Gastroesophageal sphincter (tissue), 4 donors: ENCODE measurements at regions not wholly inside any gene's neighbourhood (a gene's known extent, or its start where the extent isn't known, plus 50 kb on each side); places are given as distances from the start of the nearest gene placed in this dataset.

Experiments used
- ATAC-seq: fragments of 150-250 bp; one replicate; pipeline ENCODE4 v1.9.1; 2016; ENCODE audit warnings: mild to moderate bottlenecking, moderate library complexity
- H3K27ac ChIP-seq, 4 donors: fragments of 200-600 bp; sonication (generic) in 3 of 4; 1 replicate in 3 of 4; 2 replicates in 1 of 4; pipeline ENCODE4 v1.5.1; 2016 to 2019
- H3K27me3 ChIP-seq: fragments of 200-600 bp; sonication (generic); one replicate; pipeline ENCODE4 v1.5.1; 2019
- H3K36me3 ChIP-seq, 2 donors: fragments of 200-600 bp; sonication (generic); one replicate each; pipeline ENCODE4 v1.5.1; 2019; ENCODE audit warnings: control low read depth in 1 of 2
- H3K4me1 ChIP-seq, 3 donors: fragments of 200-600 bp; sonication (generic); 1 replicate in 2 of 3; 2 replicates in 1 of 3; pipeline ENCODE4 v1.5.1; 2016 to 2019; ENCODE audit warnings: control low read depth in 2 of 3
- H3K4me3 ChIP-seq, 2 donors: fragments of 200-600 bp; sonication (generic); one replicate each; pipeline ENCODE4 v1.5.1; 2019; ENCODE audit warnings: mild to moderate bottlenecking in 1 of 2, moderate library complexity in 1 of 2
- H3K9me3 ChIP-seq, 3 donors: fragments of 200-600 bp; sonication (generic); one replicate each; pipeline ENCODE4 v1.5.1; 2017 to 2019; ENCODE audit warnings: control low read depth in 2 of 3
- CTCF ChIP-seq, 4 experiments: fragments of 200-600 bp in 2 of 4; fragments of 450-650 bp in 2 of 4; sonication (generic) in 1 of 4; IDR thresholded peaks; one replicate each; pipeline ENCODE4 v1.5.1; 2017 to 2019; ENCODE audit warnings: antibody characterized with exemption in 4 of 4, mild to moderate bottlenecking in 2 of 4, moderate library complexity in 2 of 4
- EP300 ChIP-seq: sonication (generic); formaldehyde crosslinking; IDR thresholded peaks from one replicate; pipeline ENCODE4 v1.6.1; 2017; ENCODE audit warnings: antibody characterized with exemption, mild to moderate bottlenecking
- POLR2A ChIP-seq, 2 donors: fragments of 450-650 bp; IDR thresholded peaks; one replicate each; pipeline ENCODE4 v1.6.1; 2017; ENCODE audit warnings: antibody characterized with exemption in 2 of 2, mild to moderate bottlenecking in 2 of 2, moderate library complexity in 1 of 2
- POLR2AphosphoS5 ChIP-seq: sonication (generic); formaldehyde crosslinking; IDR thresholded peaks from one replicate; pipeline ENCODE4 v1.6.1; 2017; ENCODE audit warnings: antibody characterized with exemption
- WGBS, 2 donors: methylation state at CpG; one replicate each; pipeline ENCODE4 v1.1.5; 2018; ENCODE audit warnings: low coverage in 1 of 2; 5-methylcytosine and 5-hydroxymethylcytosine counted together

- Histone ChIP-seq H3K27ac (no peak overlapping the region), H3K4me3 (no peak overlapping the region), H3K4me1 (no peaks in the 10 kb centered on the region), H3K9me3 (no peaks in the 10 kb centered on the region), H3K36me3 (no peaks in the 10 kb centered on the region), H3K27me3 (no peaks in the 10 kb centered on the region)
- ATAC-seq, result no peak
- TF ChIP-seq POLR2AphosphoS5 (no peak), POLR2A (IDR thresholded peaks at IDR 0.05) (no peak), EP300 (no peak), CTCF (IDR thresholded peaks at IDR 0.05) (no peak)
These were observed 460.3 kb downstream of the ANKRD7 start for GRCh38 chr7:118684796-118685195.

GRCh38 chr7:118689403-118689802, 464.9 kb downstream of the ANKRD7 start:
- H3K4me3 ChIP-seq, result no peak overlapping the region
- TF ChIP-seq POLR2AphosphoS5, result no peak
- no peak for TF ChIP-seq EP300
- no peak for TF ChIP-seq POLR2A (IDR thresholded peaks at IDR 0.05)
- no peak for TF ChIP-seq CTCF (IDR thresholded peaks at IDR 0.05)
- H3K9me3 ChIP-seq, result no peaks in the 10 kb centered on the region
- no peaks in the 10 kb centered on the region for H3K4me1 ChIP-seq
- no peaks in the 10 kb centered on the region for H3K36me3 ChIP-seq
- H3K27ac ChIP-seq, result no peak overlapping the region
- H3K27me3 ChIP-seq, result no peaks in the 10 kb centered on the region
- 94 to 95% methylated on average over 3 to 7 of the region's 18 CpGs for WGBS, 2 donors
- no peak for ATAC-seq

- ATAC-seq, result no peak
- Histone ChIP-seq H3K27ac (no peak overlapping the region), H3K27me3 (no peaks in the 10 kb centered on the region), H3K4me1 (no peaks in the 10 kb centered on the region), H3K9me3 (no peaks in the 10 kb centered on the region), H3K4me3 (no peak overlapping the region), H3K36me3 (no peaks in the 10 kb centered on the region)
- 74 to 94% methylated on average over 1 to 2 of the region's 2 CpGs for WGBS, 2 donors
- no peak for TF ChIP-seq CTCF (IDR thresholded peaks at IDR 0.05)
- no peak for TF ChIP-seq POLR2A (IDR thresholded peaks at IDR 0.05)
- no peak for TF ChIP-seq EP300
- TF ChIP-seq POLR2AphosphoS5, result no peak
These were observed 472.4 kb downstream of the ANKRD7 start for GRCh38 chr7:118696879-118697278.

- Histone ChIP-seq H3K4me3 (no peak overlapping the region), H3K36me3 (no peaks in the 10 kb centered on the region), H3K27me3 (no peaks in the 10 kb centered on the region), H3K4me1 (no peaks in the 10 kb centered on the region), H3K27ac (no peak overlapping the region), H3K9me3 (no peaks in the 10 kb centered on the region)
- 75 to 82% methylated on average over 2 to 4 of the region's 4 CpGs for WGBS, 2 donors
- TF ChIP-seq POLR2AphosphoS5 (no peak), EP300 (no peak), POLR2A (IDR thresholded peaks at IDR 0.05) (no peak), CTCF (IDR thresholded peaks at IDR 0.05) (no peak)
- no peak for ATAC-seq
These were observed 474.7 kb downstream of the ANKRD7 start for GRCh38 chr7:118699222-118699621.

- Histone ChIP-seq H3K36me3 (no peaks in the 10 kb centered on the region), H3K27ac (no peak overlapping the region), H3K4me3 (no peak overlapping the region), H3K9me3 (no peaks in the 10 kb centered on the region), H3K4me1 (no peaks in the 10 kb centered on the region), H3K27me3 (no peaks in the 10 kb centered on the region)
- ATAC-seq, result no peak
- 13 to 44% methylated on average over 1 of the region's 1 CpG for WGBS, 2 donors
- TF ChIP-seq EP300 (no peak), POLR2AphosphoS5 (no peak), POLR2A (IDR thresholded peaks at IDR 0.05) (no peak)
These were observed 484.2 kb downstream of the ANKRD7 start for GRCh38 chr7:118708741-118709140.

- TF ChIP-seq EP300 (no peak), POLR2AphosphoS5 (no peak), CTCF (IDR thresholded peaks at IDR 0.05) (no peak), POLR2A (IDR thresholded peaks at IDR 0.05) (no peak)
- Histone ChIP-seq H3K4me1 (no peaks in the 10 kb centered on the region), H3K27ac (no peak overlapping the region), H3K4me3 (no peak overlapping the region), H3K27me3 (no peaks in the 10 kb centered on the region), H3K36me3 (no peaks in the 10 kb centered on the region), H3K9me3 (no peaks in the 10 kb centered on the region)
- ATAC-seq, result no peak
These were observed 487.2 kb downstream of the ANKRD7 start for GRCh38 chr7:118711688-118712087.
